OCI-LY7 (cell line): ENCODE measurements at regions not wholly inside any gene's neighbourhood (a gene's known extent, or its start where the extent isn't known, plus 50 kb on each side); places are given as distances from the start of the nearest gene placed in this dataset.

Experiments used
- CTCF ChIP-seq: fragments of 200-600 bp; sonication (generic); conservative IDR thresholded peaks from 2 replicates; pipeline ENCODE4 v1.5.1; 2014; ENCODE audit warnings: mild to moderate bottlenecking, antibody characterized with exemption, low read length, moderate library complexity, mixed read lengths
- EZH2phosphoT487 ChIP-seq: fragments of 200-600 bp; sonication (generic); IDR thresholded peaks from 2 replicates; pipeline ENCODE4 v1.6.1; 2018; ENCODE audit warnings: low read depth, borderline replicate concordance, mild to moderate bottlenecking, mixed run types, antibody characterized with exemption, low read length, moderate library complexity, mixed read lengths

- TF ChIP-seq CTCF (no peak), EZH2phosphoT487 (no peak)
Observed at GRCh38 chr16:80208015-80208414, 332.8 kb upstream of the DYNLRB2 start.
